ENCODE measurements at regions not wholly inside any gene's neighbourhood (a gene's known extent, or its start where the extent isn't known, plus 50 kb on each side); places are given as distances from the start of the nearest gene placed in this dataset.

- Histone ChIP-seq H3K27ac (ENCODE audit: low read length) (no peak overlapping the region), H3K9ac (ENCODE audit: low read depth, low read length) (no peak overlapping the region), H3K27me3 (ENCODE audit: insufficient read depth, low read length) (no peaks in the 10 kb centered on the region), H3K36me3 (ENCODE audit: insufficient read depth, low read depth, low read length) (no peaks in the 10 kb centered on the region), H3K9me3 (ENCODE audit: insufficient read depth, low read depth, low read length) (no peaks in the 10 kb centered on the region), H3K4me3 (ENCODE audit: low read length) (no peak overlapping the region), H3K4me1 (ENCODE audit: insufficient read depth, low read length) (peaks cover 15% of the 10 kb centered on the region)
Measured at GRCh38 chr14:100401031-100401692, 78.0 kb downstream of the SLC25A47 start.

GRCh38 chr14:100401792-100402191 is 78.7 kb downstream of the SLC25A47 start:
- Histone ChIP-seq H3K27ac (ENCODE audit: low read length) (no peak overlapping the region), H3K36me3 (ENCODE audit: insufficient read depth, low read depth, low read length) (no peaks in the 10 kb centered on the region), H3K9me3 (ENCODE audit: insufficient read depth, low read depth, low read length) (no peaks in the 10 kb centered on the region), H3K4me3 (ENCODE audit: low read length) (no peak overlapping the region), H3K9ac (ENCODE audit: low read depth, low read length) (no peak overlapping the region), H3K27me3 (ENCODE audit: insufficient read depth, low read length) (no peaks in the 10 kb centered on the region), H3K4me1 (ENCODE audit: insufficient read depth, low read length) (peaks cover 15% of the 10 kb centered on the region)

- no peaks in the 10 kb centered on the region for H3K36me3 ChIP-seq (ENCODE audit: insufficient read depth, low read depth, low read length)
- no peak overlapping the region for H3K9ac ChIP-seq (ENCODE audit: low read depth, low read length)
- H3K9me3 ChIP-seq (ENCODE audit: insufficient read depth, low read depth, low read length) = no peaks in the 10 kb centered on the region
- peaks cover 13% of the 10 kb centered on the region for H3K4me1 ChIP-seq (ENCODE audit: insufficient read depth, low read length)
- H3K27me3 ChIP-seq (ENCODE audit: insufficient read depth, low read length) = no peaks in the 10 kb centered on the region
- no peak overlapping the region for H3K4me3 ChIP-seq (ENCODE audit: low read length)
- no peak overlapping the region for H3K27ac ChIP-seq (ENCODE audit: low read length)
Measured at GRCh38 chr14:100402631-100403030, 79.5 kb downstream of the SLC25A47 start.

GRCh38 chr14:100403105-100403504 is 80.0 kb downstream of the SLC25A47 start:
- H3K9me3 ChIP-seq (ENCODE audit: insufficient read depth, low read depth, low read length) = no peaks in the 10 kb centered on the region
- no peaks in the 10 kb centered on the region for H3K36me3 ChIP-seq (ENCODE audit: insufficient read depth, low read depth, low read length)
- no peak overlapping the region for H3K27ac ChIP-seq (ENCODE audit: low read length)
- no peaks in the 10 kb centered on the region for H3K27me3 ChIP-seq (ENCODE audit: insufficient read depth, low read length)
- peaks cover 18% of the 10 kb centered on the region for H3K4me1 ChIP-seq (ENCODE audit: insufficient read depth, low read length)
- H3K9ac ChIP-seq (ENCODE audit: low read depth, low read length) = no peak overlapping the region
- H3K4me3 ChIP-seq (ENCODE audit: low read length) = no peak overlapping the region

GRCh38 chr14:100403802-100404365 is 80.7 kb downstream of the SLC25A47 start:
- peaks cover 16% of the 10 kb centered on the region for H3K4me1 ChIP-seq (ENCODE audit: insufficient read depth, low read length)
- no peak overlapping the region for H3K9ac ChIP-seq (ENCODE audit: low read depth, low read length)
- no peaks in the 10 kb centered on the region for H3K36me3 ChIP-seq (ENCODE audit: insufficient read depth, low read depth, low read length)
- no peak overlapping the region for H3K4me3 ChIP-seq (ENCODE audit: low read length)
- H3K9me3 ChIP-seq (ENCODE audit: insufficient read depth, low read depth, low read length) = no peaks in the 10 kb centered on the region
- no peaks in the 10 kb centered on the region for H3K27me3 ChIP-seq (ENCODE audit: insufficient read depth, low read length)
- no peak overlapping the region for H3K27ac ChIP-seq (ENCODE audit: low read length)

GRCh38 chr14:100404419-100404818 is 81.3 kb downstream of the SLC25A47 start:
- Histone ChIP-seq H3K9me3 (ENCODE audit: insufficient read depth, low read depth, low read length) (no peaks in the 10 kb centered on the region), H3K36me3 (ENCODE audit: insufficient read depth, low read depth, low read length) (no peaks in the 10 kb centered on the region), H3K27ac (ENCODE audit: low read length) (no peak overlapping the region), H3K27me3 (ENCODE audit: insufficient read depth, low read length) (no peaks in the 10 kb centered on the region), H3K4me1 (ENCODE audit: insufficient read depth, low read length) (peaks cover 14% of the 10 kb centered on the region; the same call in 1 of the 2 replicates), H3K9ac (ENCODE audit: low read depth, low read length) (no peak overlapping the region), H3K4me3 (ENCODE audit: low read length) (no peak overlapping the region)

GRCh38 chr14:100405760-100406455 is 82.8 kb downstream of the SLC25A47 start:
- Histone ChIP-seq H3K27ac (ENCODE audit: low read length) (no peak overlapping the region), H3K9ac (ENCODE audit: low read depth, low read length) (no peak overlapping the region)

GRCh38 chr14:100406505-100407131 is 83.5 kb downstream of the SLC25A47 start:
- Histone ChIP-seq H3K4me1 (ENCODE audit: insufficient read depth, low read length) (peaks cover 25% of the 10 kb centered on the region; the same call in 1 of the 2 replicates), H3K9me3 (ENCODE audit: insufficient read depth, low read depth, low read length) (no peaks in the 10 kb centered on the region), H3K36me3 (ENCODE audit: insufficient read depth, low read depth, low read length) (no peaks in the 10 kb centered on the region), H3K27ac (ENCODE audit: low read length) (no peak overlapping the region), H3K4me3 (ENCODE audit: low read length) (no peak overlapping the region), H3K9ac (ENCODE audit: low read depth, low read length) (no peak overlapping the region), H3K27me3 (ENCODE audit: insufficient read depth, low read length) (no peaks in the 10 kb centered on the region)

More at GRCh38 chr14:100405760-100406455, 82.8 kb downstream of the SLC25A47 start:
- Histone ChIP-seq H3K36me3 (ENCODE audit: insufficient read depth, low read depth, low read length) (no peaks in the 10 kb centered on the region), H3K4me1 (ENCODE audit: insufficient read depth, low read length) (peaks cover 25% of the 10 kb centered on the region; the same call in 1 of the 2 replicates), H3K27me3 (ENCODE audit: insufficient read depth, low read length) (no peaks in the 10 kb centered on the region), H3K9me3 (ENCODE audit: insufficient read depth, low read depth, low read length) (no peaks in the 10 kb centered on the region), H3K4me3 (ENCODE audit: low read length) (no peak overlapping the region)

- H3K4me3 ChIP-seq (ENCODE audit: low read length) = no peak overlapping the region
- H3K36me3 ChIP-seq (ENCODE audit: insufficient read depth, low read depth, low read length) = no peaks in the 10 kb centered on the region
- H3K9ac ChIP-seq (ENCODE audit: low read depth, low read length) = no peak overlapping the region
- H3K9me3 ChIP-seq (ENCODE audit: insufficient read depth, low read depth, low read length) = no peaks in the 10 kb centered on the region
- peaks cover 25% of the 10 kb centered on the region; the same call in 1 of the 2 replicates for H3K4me1 ChIP-seq (ENCODE audit: insufficient read depth, low read length)
- no peaks in the 10 kb centered on the region for H3K27me3 ChIP-seq (ENCODE audit: insufficient read depth, low read length)
- H3K27ac ChIP-seq (ENCODE audit: low read length) = no peak overlapping the region
Measured at GRCh38 chr14:100407376-100408102, 84.4 kb downstream of the SLC25A47 start.

GRCh38 chr14:100408350-100409002 is 85.3 kb downstream of the SLC25A47 start:
- Histone ChIP-seq H3K4me1 (ENCODE audit: insufficient read depth, low read length) (peaks cover 25% of the 10 kb centered on the region; the same call in 1 of the 2 replicates), H3K27me3 (ENCODE audit: insufficient read depth, low read length) (no peaks in the 10 kb centered on the region), H3K9ac (ENCODE audit: low read depth, low read length) (no peak overlapping the region), H3K9me3 (ENCODE audit: insufficient read depth, low read depth, low read length) (no peaks in the 10 kb centered on the region), H3K27ac (ENCODE audit: low read length) (no peak overlapping the region), H3K4me3 (ENCODE audit: low read length) (no peak overlapping the region), H3K36me3 (ENCODE audit: insufficient read depth, low read depth, low read length) (no peaks in the 10 kb centered on the region)

- no peak overlapping the region for H3K27ac ChIP-seq (ENCODE audit: low read length)
- no peaks in the 10 kb centered on the region for H3K9me3 ChIP-seq (ENCODE audit: insufficient read depth, low read depth, low read length)
- no peaks in the 10 kb centered on the region for H3K36me3 ChIP-seq (ENCODE audit: insufficient read depth, low read depth, low read length)
- H3K27me3 ChIP-seq (ENCODE audit: insufficient read depth, low read length) = no peaks in the 10 kb centered on the region
- no peak overlapping the region for H3K9ac ChIP-seq (ENCODE audit: low read depth, low read length)
- H3K4me1 ChIP-seq (ENCODE audit: insufficient read depth, low read length) = peaks cover 25% of the 10 kb centered on the region; the same call in 1 of the 2 replicates
- no peak overlapping the region for H3K4me3 ChIP-seq (ENCODE audit: low read length)
Measured at GRCh38 chr14:100409003-100409360, 85.8 kb downstream of the SLC25A47 start.

All from iPS-20b (cell line).